Common myeloid progenitor, CD34-positive (primary cell): ENCODE measurements at regions not wholly inside any gene's neighbourhood (a gene's known extent, or its start where the extent isn't known, plus 50 kb on each side); places are given as distances from the start of the nearest gene placed in this dataset.

Experiments used
- CTCF ChIA-PET: fragments of 350-600 bp; sonication (Branson Sonifier 250); formaldehyde crosslinking; loops from one replicate; lab custom pipeline; 2021; ENCODE audit warnings: antibody characterized with exemption; lab: Charles Lee
- POLR2A ChIA-PET: fragments of 350-600 bp; sonication (Branson Sonifier 250); formaldehyde crosslinking; loops from one replicate; lab custom pipeline; 2021; ENCODE audit warnings: antibody characterized with exemption; lab: Charles Lee
- DNase-seq, 3 donors: peaks; one replicate each; pipeline versions ENCODE4 v3.0.0 to v3.0.0-alpha.2; 2013
- H3K27ac ChIP-seq, 2 experiments: 1 replicate in 1 of 2; 2 replicates in 1 of 2; pipeline ENCODE4 v1.7.0; 2013; ENCODE audit warnings: inconsistent platforms in 2 of 2, low read length in 2 of 2, mild to moderate bottlenecking in 2 of 2, low read depth in 1 of 2, moderate library complexity in 1 of 2; ENCODE audit not compliant: severe bottlenecking in 2 of 2, insufficient read depth in 1 of 2, poor library complexity in 1 of 2
- H3K27me3 ChIP-seq, 5 experiments: replicated peaks in 2 of 5; 1 replicate in 3 of 5; 2 replicates in 2 of 5; pipeline versions ENCODE4 v1.6.1 to v1.7.0; 2013; ENCODE audit warnings: low read length in 4 of 5, mild to moderate bottlenecking in 2 of 5, moderate library complexity in 2 of 5, inconsistent platforms in 1 of 5; ENCODE audit not compliant: insufficient read depth in 5 of 5, control insufficient read depth in 4 of 5
- H3K36me3 ChIP-seq, 4 experiments: 1 replicate in 2 of 4; 2 replicates in 2 of 4; pipeline versions ENCODE4 v1.6.1 to v1.7.0; 2013; ENCODE audit warnings: low read length in 3 of 4, control low read depth in 1 of 4, mild to moderate bottlenecking in 1 of 4; ENCODE audit not compliant: control insufficient read depth in 4 of 4, insufficient read depth in 4 of 4
- H3K4me1 ChIP-seq, 4 experiments: 1 replicate in 3 of 4; 2 replicates in 1 of 4; pipeline versions ENCODE4 v1.6.1 to v1.7.1; 2013; ENCODE audit warnings: low read length in 3 of 4, mild to moderate bottlenecking in 3 of 4, control low read depth in 1 of 4, inconsistent platforms in 1 of 4, moderate library complexity in 1 of 4; ENCODE audit not compliant: control insufficient read depth in 4 of 4, insufficient read depth in 4 of 4; ENCODE audit errors: control extremely low read depth in 1 of 4
- H3K4me3 ChIP-seq, 7 experiments: 1 replicate in 4 of 7; 2 replicates in 3 of 7; pipeline versions ENCODE4 v1.5.1 to v1.7.0; 2013; ENCODE audit warnings: mild to moderate bottlenecking in 7 of 7, low read length in 6 of 7, moderate library complexity in 6 of 7, inconsistent platforms in 2 of 7, low read depth in 2 of 7, control low read depth in 1 of 7; ENCODE audit not compliant: insufficient read depth in 4 of 7, control insufficient read depth in 1 of 7; ENCODE audit errors: extremely low read depth in 1 of 7
- H3K9me3 ChIP-seq, 5 experiments: 1 replicate in 4 of 5; 2 replicates in 1 of 5; pipeline versions ENCODE4 v1.6.1 to v1.7.1; 2013; ENCODE audit warnings: low read length in 4 of 5, mild to moderate bottlenecking in 2 of 5, inconsistent platforms in 1 of 5, low read depth in 1 of 5, moderate library complexity in 1 of 5; ENCODE audit not compliant: control insufficient read depth in 4 of 5, insufficient read depth in 2 of 5; ENCODE audit errors: control extremely low read depth in 1 of 5
- WGBS: methylation state at CpG from one replicate; pipeline ENCODE4 v1.1.5; 2013; ENCODE audit not compliant: insufficient coverage; 5-methylcytosine and 5-hydroxymethylcytosine counted together

DNA sequence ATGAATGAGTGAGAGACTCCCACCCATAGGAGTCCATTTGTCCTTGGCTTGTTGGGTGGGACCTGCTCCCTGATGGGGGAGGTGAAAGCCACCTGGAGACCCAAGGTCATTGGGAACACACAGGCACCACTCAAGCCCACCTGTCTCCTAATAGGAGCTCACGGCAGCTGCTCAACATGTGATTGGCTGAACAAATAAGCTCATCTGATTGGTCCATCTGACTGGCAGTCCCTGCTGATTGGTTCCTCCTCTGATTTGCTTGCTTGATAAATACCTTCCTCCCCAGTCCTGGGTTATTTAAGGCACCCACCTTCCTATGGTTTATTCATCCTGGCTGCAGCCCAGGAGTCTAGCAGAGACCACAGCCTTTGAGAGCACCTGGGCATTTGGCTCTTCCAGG lies 502.9 kb downstream of the PTPRU start:
- Histone ChIP-seq H3K4me3 (no peak overlapping the region), H3K36me3 (no peaks in the 10 kb centered on the region), H3K27me3 (peaks cover 0 to 19% (median 0%) of the 10 kb centered on the region in 5 experiments), H3K27ac (no peak overlapping the region), H3K9me3 (no peaks in the 10 kb centered on the region), H3K4me1 (no peaks in the 10 kb centered on the region)
- POLR2A ChIA-PET: no interaction called here
- WGBS: 83% methylated on average over 1 of the region's 1 CpG
- CTCF ChIA-PET: no interaction called here
- DNase-seq: no peak

DNA sequence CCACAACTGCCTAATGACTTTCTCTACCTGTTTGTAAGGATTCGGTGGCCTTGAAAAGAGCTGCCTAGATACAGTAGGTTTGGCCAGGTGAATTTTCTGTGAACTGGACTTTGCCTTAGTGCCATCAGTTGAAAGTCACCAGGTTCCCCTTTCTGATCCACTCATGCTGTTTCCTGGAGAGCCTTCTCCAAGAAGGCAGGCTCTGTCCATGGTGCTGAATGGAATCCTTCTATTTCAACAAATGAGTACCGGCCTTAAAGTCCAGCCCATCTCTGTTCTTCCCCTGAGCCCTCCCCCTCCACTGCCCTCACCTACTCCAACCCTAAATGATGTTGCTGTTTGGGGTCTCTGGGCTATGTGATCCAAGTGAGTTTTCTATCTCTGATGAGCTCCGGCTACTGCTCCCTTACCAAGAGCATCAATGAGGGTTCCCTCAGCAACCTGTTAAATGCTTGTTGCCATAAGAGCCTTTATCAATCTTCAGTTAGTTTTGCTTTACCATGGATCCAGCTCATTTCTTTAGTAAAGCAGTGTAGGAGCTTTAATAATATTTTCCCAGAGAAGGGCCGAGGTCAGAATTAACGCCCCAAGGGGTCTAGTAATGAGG lies 500.4 kb downstream of the PTPRU start:
- no peak overlapping the region for H3K27ac ChIP-seq
- POLR2A ChIA-PET: no interaction called here
- no peaks in the 10 kb centered on the region for H3K9me3 ChIP-seq
- WGBS: 86% methylated on average over 1 of the region's 5 CpGs
- H3K4me1 ChIP-seq: peaks cover 0 to 12% (median 9%) of the 10 kb centered on the region in 4 experiments
- no peaks in the 10 kb centered on the region for H3K36me3 ChIP-seq
- no peak overlapping the region for H3K4me3 ChIP-seq
- H3K27me3 ChIP-seq: peaks cover 0 to 13% (median 0%) of the 10 kb centered on the region in 5 experiments
- peak; percentile 59 to 86 (median 82) for DNase-seq
- CTCF ChIA-PET: interaction anchor here (1.7 kb wide), 1 partner anchor 9 kb away, joined by 4 read pairs; no protein-coding TSS in a partner anchor

DNA sequence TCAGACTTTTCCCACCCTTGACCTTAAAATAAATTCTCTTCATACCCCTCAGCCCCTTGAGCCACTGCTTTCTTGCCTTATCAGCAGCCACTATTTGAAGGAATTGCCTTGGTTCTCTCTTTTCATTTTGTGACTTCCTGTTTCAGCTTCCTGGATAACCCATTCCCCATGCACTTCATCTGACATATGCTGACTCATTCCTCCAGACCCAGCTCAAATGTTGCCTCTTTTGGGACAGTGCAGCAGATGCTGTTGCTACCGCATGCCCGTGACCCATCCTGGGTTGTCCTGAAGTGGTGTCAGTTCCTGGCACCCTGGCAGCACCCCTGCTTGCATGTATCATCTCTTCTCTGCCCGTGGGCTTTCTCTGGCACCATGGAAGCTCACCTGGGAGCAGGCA lies 496.1 kb downstream of the PTPRU start:
- H3K4me1 ChIP-seq: peaks cover 0 to 16% (median 9%) of the 10 kb centered on the region in 4 experiments
- peak in 2 of 3 donors; percentile 55 for DNase-seq
- H3K27ac ChIP-seq: no peak overlapping the region
- POLR2A ChIA-PET: no interaction called here
- H3K36me3 ChIP-seq: no peaks in the 10 kb centered on the region
- no peaks in the 10 kb centered on the region for H3K27me3 ChIP-seq
- no peak overlapping the region for H3K4me3 ChIP-seq
- CTCF ChIA-PET: interaction anchor here (1.4 kb wide), 1 partner anchor 28 kb away, joined by 3 read pairs; no protein-coding TSS in a partner anchor
- 18% methylated on average over 2 of the region's 3 CpGs for WGBS
- no peaks in the 10 kb centered on the region for H3K9me3 ChIP-seq

DNA sequence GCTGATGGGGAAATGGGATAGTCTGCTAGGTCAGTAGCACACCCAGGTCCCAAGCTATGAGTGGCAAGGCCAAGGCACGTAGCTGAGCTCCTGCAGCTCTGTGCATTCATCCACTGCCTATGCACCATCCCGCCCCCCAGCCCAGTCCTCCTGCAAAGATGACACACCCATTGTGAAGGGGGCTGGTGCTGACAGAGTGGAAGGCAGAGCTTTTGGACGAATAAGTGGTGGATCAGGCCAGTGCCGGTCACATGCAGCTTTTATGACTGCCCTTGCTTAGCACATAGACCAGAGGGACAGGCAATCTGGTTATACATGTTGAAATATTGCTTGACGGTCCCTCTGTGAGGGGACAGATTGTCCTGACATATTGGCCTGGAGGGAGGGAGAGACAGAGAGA lies 494.3 kb downstream of the PTPRU start:
- WGBS: 100% methylated on average over 2 of the region's 5 CpGs
- Histone ChIP-seq H3K4me1 (peaks cover 0 to 16% (median 9%) of the 10 kb centered on the region in 4 experiments), H3K36me3 (no peaks in the 10 kb centered on the region), H3K27ac (no peak overlapping the region), H3K9me3 (no peaks in the 10 kb centered on the region), H3K4me3 (no peak overlapping the region), H3K27me3 (no peaks in the 10 kb centered on the region)
- POLR2A ChIA-PET: no interaction called here
- CTCF ChIA-PET: no interaction called here
- DNase-seq: no peak

DNA sequence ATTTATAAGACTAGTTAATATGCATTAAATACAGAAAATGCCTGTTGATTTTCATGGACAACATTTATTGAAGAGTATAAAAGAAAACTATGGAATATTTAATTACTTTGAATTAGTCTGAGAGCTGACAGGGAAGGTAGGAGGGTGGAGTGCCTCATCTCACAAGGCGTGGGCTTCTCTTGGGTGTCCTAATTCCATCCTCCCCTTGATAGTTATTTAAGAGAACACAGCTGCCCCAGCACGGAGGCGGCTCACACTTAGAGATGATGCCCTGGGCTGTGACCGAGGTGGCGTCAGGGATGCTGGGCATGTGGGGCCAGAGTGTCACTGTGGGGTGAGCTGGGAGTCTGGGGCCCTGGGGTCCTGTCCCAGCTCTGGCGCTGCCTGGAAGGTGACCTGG lies 493.0 kb downstream of the PTPRU start:
- POLR2A ChIA-PET: no interaction called here
- peaks cover 0 to 16% (median 9%) of the 10 kb centered on the region in 4 experiments for H3K4me1 ChIP-seq
- no peaks in the 10 kb centered on the region for H3K9me3 ChIP-seq
- H3K27ac ChIP-seq: no peak overlapping the region
- no peak for DNase-seq
- no peaks in the 10 kb centered on the region for H3K27me3 ChIP-seq
- CTCF ChIA-PET: no interaction called here
- H3K4me3 ChIP-seq: no peak overlapping the region
- 100% methylated on average over 2 of the region's 6 CpGs for WGBS
- H3K36me3 ChIP-seq: no peaks in the 10 kb centered on the region

DNA sequence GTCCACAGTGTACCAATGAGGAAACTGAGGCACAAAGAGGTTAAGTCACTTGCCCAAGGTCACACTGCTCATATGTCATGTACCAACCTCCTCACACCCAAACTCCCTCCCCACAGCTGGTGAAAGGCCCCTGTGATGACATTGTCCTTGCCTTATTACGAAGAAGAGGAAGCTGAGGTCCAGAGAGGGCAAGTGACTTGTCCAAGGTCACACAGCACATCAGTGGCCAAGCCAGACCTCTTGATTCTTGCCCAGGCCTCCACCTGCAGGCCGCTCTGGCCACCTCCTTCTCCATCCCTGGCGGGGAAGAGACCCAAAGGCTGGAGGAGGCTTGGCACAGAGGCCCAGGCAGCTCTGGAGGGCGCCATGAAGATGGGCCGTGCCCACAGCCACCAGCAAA lies 492.4 kb downstream of the PTPRU start:
- POLR2A ChIA-PET: no interaction called here
- WGBS: 94% methylated on average over 5 of the region's 5 CpGs
- CTCF ChIA-PET: no interaction called here
- Histone ChIP-seq H3K27ac (no peak overlapping the region), H3K36me3 (no peaks in the 10 kb centered on the region), H3K4me3 (no peak overlapping the region), H3K4me1 (peaks cover 0 to 16% (median 9%) of the 10 kb centered on the region in 4 experiments), H3K9me3 (peaks cover 0 to 2% (median 0%) of the 10 kb centered on the region in 5 experiments), H3K27me3 (no peaks in the 10 kb centered on the region)
- DNase-seq: no peak

DNA sequence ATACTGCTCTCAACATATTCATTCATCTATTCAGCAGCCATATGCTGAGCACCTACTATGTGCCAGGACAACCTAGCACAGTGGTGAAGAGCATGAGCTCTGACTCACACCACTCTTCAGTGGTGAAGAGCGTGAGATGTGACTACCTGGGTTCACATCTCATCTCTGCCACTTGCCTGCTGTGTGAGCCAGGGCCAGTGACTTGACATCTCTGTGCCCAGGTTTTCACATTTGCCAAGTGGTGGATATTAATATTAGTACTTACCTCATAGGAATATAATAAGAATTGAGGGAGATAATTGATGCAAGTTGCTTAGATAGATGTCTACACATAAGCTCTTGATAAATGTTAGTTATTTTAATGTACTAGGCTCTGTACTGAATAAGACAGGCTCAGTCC lies 488.9 kb downstream of the PTPRU start:
- Histone ChIP-seq H3K36me3 (no peaks in the 10 kb centered on the region), H3K27me3 (peaks cover 0 to 5% (median 0%) of the 10 kb centered on the region in 5 experiments), H3K4me1 (no peaks in the 10 kb centered on the region), H3K9me3 (peaks cover 4 to 28% (median 14%) of the 10 kb centered on the region in 5 experiments), H3K27ac (no peak overlapping the region), H3K4me3 (no peak overlapping the region)
- ChIA-PET CTCF (no interaction called here), POLR2A (no interaction called here)
- WGBS: no CpG with 5 or more reads among the region's 1 CpG
- no peak for DNase-seq
